ENCODE measurements at regions not wholly inside any gene's neighbourhood (a gene's known extent, or its start where the extent isn't known, plus 50 kb on each side); places are given as distances from the start of the nearest gene placed in this dataset.

GRCh38 chr18:37889963-37890362, 324.4 kb upstream of the CELF4 start:
- no peak for TF ChIP-seq CTCF (conservative IDR thresholded peaks at IDR 0.05; ENCODE audit: low read length)
- TF ChIP-seq EZH2phosphoT487 (IDR thresholded peaks at IDR 0.05; ENCODE audit: borderline replicate concordance, low read depth, low read length), result no peak
